Astrocyte (in vitro differentiated cells and primary cell): ENCODE measurements at regions not wholly inside any gene's neighbourhood (a gene's known extent, or its start where the extent isn't known, plus 50 kb on each side); places are given as distances from the start of the nearest gene placed in this dataset.

Source experiments
- DNase-seq: peaks from one replicate; pipeline ENCODE4 v3.0.0-alpha.2; 2010; ENCODE audit warnings: low read depth
- FAIRE-seq: peaks from 2 replicates; lab custom pipeline; 2011; peaks lifted over from hg19 to GRCh38; lab: Jason Lieb, UNC
- H2AFZ ChIP-seq: 2 replicates; pipeline ENCODE4 v1.6.0; 2012; ENCODE audit warnings: low read depth, low read length, inconsistent platforms
- H3K27ac ChIP-seq: 2 replicates; pipeline ENCODE4 v1.5.1; 2011; ENCODE audit warnings: low read depth, low read length, inconsistent platforms
- H3K27me3 ChIP-seq: 2 replicates; pipeline ENCODE4 v1.6.0; 2011; ENCODE audit warnings: low read length, inconsistent platforms; ENCODE audit not compliant: insufficient read depth
- H3K36me3 ChIP-seq: 2 replicates; pipeline ENCODE4 v1.5.1; 2011; ENCODE audit warnings: low read length, inconsistent platforms; ENCODE audit not compliant: insufficient read depth
- H3K4me1 ChIP-seq: 2 replicates; pipeline ENCODE4 v1.5.1; 2011; ENCODE audit warnings: low read length, inconsistent platforms; ENCODE audit not compliant: insufficient read depth
- H3K4me2 ChIP-seq: 2 replicates; pipeline ENCODE4 v1.6.0; 2012; ENCODE audit warnings: low read length, inconsistent platforms
- H3K4me3 ChIP-seq: 2 replicates; pipeline ENCODE4 v1.5.1; 2011; ENCODE audit warnings: low read depth, mild to moderate bottlenecking, low read length, inconsistent platforms; ENCODE audit not compliant: insufficient read depth
- H3K79me2 ChIP-seq: 2 replicates; pipeline ENCODE4 v1.6.0; 2012; ENCODE audit warnings: mild to moderate bottlenecking, low read length, inconsistent platforms; ENCODE audit not compliant: insufficient read depth
- H3K9ac ChIP-seq: 2 replicates; pipeline ENCODE4 v1.6.0; 2012; ENCODE audit warnings: mild to moderate bottlenecking, low read length, inconsistent platforms
- H3K9me3 ChIP-seq: 2 replicates; pipeline ENCODE4 v1.5.1; 2012; ENCODE audit warnings: low read depth, mild to moderate bottlenecking, low read length, inconsistent platforms; ENCODE audit not compliant: insufficient read depth
- H4K20me1 ChIP-seq: 2 replicates; pipeline ENCODE4 v1.6.0; 2012; ENCODE audit warnings: low read length, inconsistent platforms; ENCODE audit not compliant: insufficient read depth
- H3K27ac Mint-ChIP-seq: one replicate; pipeline ENCODE4 v1.8.0; 2021; ENCODE audit warnings: mild to moderate bottlenecking, mixed read lengths; ENCODE audit not compliant: unreplicated experiment
- H3K27me3 Mint-ChIP-seq: one replicate; pipeline ENCODE4 v1.8.0; 2021; ENCODE audit warnings: low read depth, mixed read lengths; ENCODE audit not compliant: unreplicated experiment
- H3K36me3 Mint-ChIP-seq: one replicate; pipeline ENCODE4 v1.8.0; 2021; ENCODE audit warnings: low read depth, mixed read lengths; ENCODE audit not compliant: unreplicated experiment
- H3K4me1 Mint-ChIP-seq: one replicate; pipeline ENCODE4 v1.8.0; 2021; ENCODE audit warnings: low read depth, mixed read lengths; ENCODE audit not compliant: unreplicated experiment
- H3K4me3 Mint-ChIP-seq: one replicate; pipeline ENCODE4 v1.8.0; 2021; ENCODE audit warnings: mild to moderate bottlenecking, moderate library complexity, mixed read lengths; ENCODE audit not compliant: unreplicated experiment
- H3K9me3 Mint-ChIP-seq: one replicate; pipeline ENCODE4 v1.8.0; 2021; ENCODE audit warnings: mild to moderate bottlenecking, mixed read lengths; ENCODE audit not compliant: unreplicated experiment
- EZH2 ChIP-seq: IDR thresholded peaks from 2 replicates; pipeline ENCODE4 v1.6.1; 2012; ENCODE audit warnings: mild to moderate bottlenecking, low read length, inconsistent platforms; ENCODE audit not compliant: insufficient read depth
- TF ChIP-seq, protein P1 (sequence below): IDR thresholded peaks from 2 replicates; pipeline ENCODE4 v1.5.1; 2011; ENCODE audit warnings: low read depth, mild to moderate bottlenecking, inconsistent platforms, low read length, moderate library complexity; ENCODE audit not compliant: insufficient read depth

DNA sequence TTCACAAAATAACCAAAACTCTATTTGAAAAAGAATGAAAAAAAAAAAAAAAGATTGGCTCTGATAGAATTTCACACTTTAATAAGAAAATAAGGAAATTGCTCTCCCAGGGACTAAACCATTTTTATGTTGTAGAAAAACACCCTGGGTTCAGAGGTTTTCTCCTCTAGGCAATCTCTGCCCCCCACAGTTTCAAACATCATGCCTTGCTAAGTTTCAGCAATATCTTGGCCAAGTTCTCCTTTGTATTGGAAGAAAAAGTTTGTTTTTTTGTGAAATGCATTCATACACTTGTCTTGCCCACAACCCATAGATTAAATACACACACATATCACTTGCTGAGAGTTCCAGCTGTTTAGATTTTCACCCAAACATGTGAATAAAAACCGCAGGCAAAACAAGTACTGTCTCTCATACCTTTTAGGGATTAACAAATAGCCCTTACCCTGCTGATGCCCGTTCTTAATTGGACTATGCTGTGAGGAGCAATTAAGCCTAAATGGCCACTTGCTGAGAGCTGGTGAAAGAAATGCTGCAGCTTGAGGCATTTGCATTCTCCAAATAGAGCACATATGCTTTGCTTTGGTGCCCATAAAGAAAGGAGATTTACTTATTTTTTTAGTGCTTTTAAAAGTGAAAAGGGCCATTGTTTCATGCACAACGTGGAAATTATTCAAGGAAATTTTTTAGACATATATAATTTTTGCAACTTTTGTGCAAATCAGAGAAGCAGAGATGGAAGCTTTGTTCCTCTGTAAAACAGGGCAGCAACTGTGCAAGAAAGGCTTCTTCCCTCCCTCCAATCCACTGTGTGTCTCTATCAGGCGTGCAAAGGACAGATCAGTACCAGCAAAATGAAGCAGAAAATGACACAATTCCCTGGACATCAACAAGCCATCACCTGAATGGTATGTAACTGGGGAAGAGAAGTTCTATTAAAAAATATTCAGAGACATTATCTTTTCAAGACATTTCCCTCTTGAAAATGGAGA is 262.4 kb upstream of the KIF2A start:
- H3K4me3 ChIP-seq = no peak overlapping the region
- FAIRE-seq (no peak), DNase-seq (no peak)
- Mint-ChIP-seq H3K36me3 (no peaks in the 10 kb centered on the region), H3K4me3 (no peak overlapping the region), H3K4me1 (peaks cover 3% of the 10 kb centered on the region), H3K9me3 (no peaks in the 10 kb centered on the region), H3K27ac (no peak overlapping the region), H3K27me3 (peaks cover 1% of the 10 kb centered on the region)
- no peaks in the 10 kb centered on the region for H3K4me1 ChIP-seq
- H3K79me2 ChIP-seq = no peaks in the 10 kb centered on the region
- no peak for TF ChIP-seq EZH2
- TF ChIP-seq, protein P1, sequence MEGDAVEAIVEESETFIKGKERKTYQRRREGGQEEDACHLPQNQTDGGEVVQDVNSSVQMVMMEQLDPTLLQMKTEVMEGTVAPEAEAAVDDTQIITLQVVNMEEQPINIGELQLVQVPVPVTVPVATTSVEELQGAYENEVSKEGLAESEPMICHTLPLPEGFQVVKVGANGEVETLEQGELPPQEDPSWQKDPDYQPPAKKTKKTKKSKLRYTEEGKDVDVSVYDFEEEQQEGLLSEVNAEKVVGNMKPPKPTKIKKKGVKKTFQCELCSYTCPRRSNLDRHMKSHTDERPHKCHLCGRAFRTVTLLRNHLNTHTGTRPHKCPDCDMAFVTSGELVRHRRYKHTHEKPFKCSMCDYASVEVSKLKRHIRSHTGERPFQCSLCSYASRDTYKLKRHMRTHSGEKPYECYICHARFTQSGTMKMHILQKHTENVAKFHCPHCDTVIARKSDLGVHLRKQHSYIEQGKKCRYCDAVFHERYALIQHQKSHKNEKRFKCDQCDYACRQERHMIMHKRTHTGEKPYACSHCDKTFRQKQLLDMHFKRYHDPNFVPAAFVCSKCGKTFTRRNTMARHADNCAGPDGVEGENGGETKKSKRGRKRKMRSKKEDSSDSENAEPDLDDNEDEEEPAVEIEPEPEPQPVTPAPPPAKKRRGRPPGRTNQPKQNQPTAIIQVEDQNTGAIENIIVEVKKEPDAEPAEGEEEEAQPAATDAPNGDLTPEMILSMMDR = no peak
- peaks cover 3% of the 10 kb centered on the region for H3K27me3 ChIP-seq
- no peak overlapping the region for H3K9ac ChIP-seq
- no peak overlapping the region for H3K27ac ChIP-seq
- H4K20me1 ChIP-seq = no peaks in the 10 kb centered on the region
- H2AFZ ChIP-seq = no peak overlapping the region
- H3K4me2 ChIP-seq = no peak overlapping the region
- no peaks in the 10 kb centered on the region for H3K9me3 ChIP-seq
- H3K36me3 ChIP-seq = no peaks in the 10 kb centered on the region

DNA sequence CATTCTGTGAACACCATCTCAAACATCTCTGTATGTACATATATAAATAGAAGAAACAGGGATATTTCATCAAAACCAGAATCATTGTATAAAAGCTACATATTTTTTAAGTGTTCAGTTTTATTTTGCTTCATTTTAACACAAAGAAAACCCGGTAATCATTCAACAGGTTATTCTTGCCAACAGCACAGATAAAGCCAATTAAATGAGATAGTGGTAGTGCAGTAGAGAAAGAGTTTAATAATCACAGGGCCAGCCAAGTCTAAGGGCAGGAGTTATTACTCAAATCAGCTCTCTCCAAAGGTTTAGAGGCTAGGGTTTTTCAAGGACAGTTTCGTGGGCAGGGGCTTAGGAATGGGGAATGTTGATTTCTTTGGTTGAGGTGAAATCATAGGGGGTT is 261.0 kb upstream of the KIF2A start:
- Mint-ChIP-seq H3K9me3 (no peaks in the 10 kb centered on the region), H3K4me3 (no peak overlapping the region), H3K36me3 (no peaks in the 10 kb centered on the region), H3K27me3 (no peaks in the 10 kb centered on the region), H3K4me1 (peaks cover 3% of the 10 kb centered on the region), H3K27ac (no peak overlapping the region)
- Histone ChIP-seq H3K27ac (no peak overlapping the region), H3K79me2 (no peaks in the 10 kb centered on the region), H3K4me2 (no peak overlapping the region), H3K27me3 (peaks cover 3% of the 10 kb centered on the region), H3K4me3 (no peak overlapping the region), H4K20me1 (no peaks in the 10 kb centered on the region), H3K9me3 (no peaks in the 10 kb centered on the region), H3K4me1 (no peaks in the 10 kb centered on the region), H3K36me3 (no peaks in the 10 kb centered on the region), H2AFZ (no peak overlapping the region), H3K9ac (no peak overlapping the region)
- no peak for DNase-seq
- no peak for FAIRE-seq
- TF ChIP-seq, protein P1 = no peak
- TF ChIP-seq EZH2 = no peak

DNA sequence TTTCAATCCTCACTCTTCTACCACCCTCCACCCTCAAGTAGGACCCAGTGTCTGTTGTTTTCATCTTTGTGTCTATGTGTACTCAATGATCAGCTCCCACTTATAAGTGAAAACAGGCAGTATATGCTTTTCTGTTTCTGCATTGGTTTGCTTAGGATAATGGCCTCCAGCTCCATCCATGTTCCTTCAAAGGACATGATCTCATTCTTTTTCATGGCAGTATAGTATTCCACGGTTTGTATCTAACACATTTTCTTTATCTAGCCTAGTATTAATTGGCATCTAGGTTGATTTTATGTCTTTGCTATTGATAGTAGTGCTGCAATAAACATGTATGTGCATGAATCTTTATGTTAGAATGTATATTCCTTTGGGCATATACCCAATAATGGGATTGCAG is 259.8 kb upstream of the KIF2A start:
- FAIRE-seq (no peak), DNase-seq (no peak)
- no peak overlapping the region for H3K27ac Mint-ChIP-seq
- no peak overlapping the region for H3K4me2 ChIP-seq
- H3K4me1 Mint-ChIP-seq = peaks cover 3% of the 10 kb centered on the region
- H4K20me1 ChIP-seq = no peaks in the 10 kb centered on the region
- no peak overlapping the region for H2AFZ ChIP-seq
- H3K27me3 Mint-ChIP-seq = no peaks in the 10 kb centered on the region
- H3K4me3 Mint-ChIP-seq = no peak overlapping the region
- peaks cover 3% of the 10 kb centered on the region for H3K27me3 ChIP-seq
- H3K9ac ChIP-seq = no peak overlapping the region
- H3K9me3 Mint-ChIP-seq = no peaks in the 10 kb centered on the region
- no peak overlapping the region for H3K27ac ChIP-seq
- no peaks in the 10 kb centered on the region for H3K4me1 ChIP-seq
- H3K36me3 Mint-ChIP-seq = no peaks in the 10 kb centered on the region
- H3K4me3 ChIP-seq = no peak overlapping the region
- no peaks in the 10 kb centered on the region for H3K79me2 ChIP-seq
- no peaks in the 10 kb centered on the region for H3K36me3 ChIP-seq
- no peaks in the 10 kb centered on the region for H3K9me3 ChIP-seq
- no peak for TF ChIP-seq EZH2
- TF ChIP-seq, protein P1 = no peak
